HG03039 (cell line): ENCODE measurements at regions not wholly inside any gene's neighbourhood (a gene's known extent, or its start where the extent isn't known, plus 50 kb on each side); places are given as distances from the start of the nearest gene placed in this dataset.
A peak's percentile ranks its signal among the peaks of the same experiment; 100 is the strongest.

ENCODE experiments used
- ATAC-seq: cut with Tn5 transposase; IDR thresholded peaks from one replicate; pipeline ENCODE4 v1.9.1; 2021; ENCODE audit warnings: mild to moderate bottlenecking, moderate library complexity; ENCODE audit not compliant: unreplicated experiment

- no peak for ATAC-seq
Observed at GRCh38 chr18:2258954-2259353, 312.4 kb downstream of the METTL4 start.

DNA sequence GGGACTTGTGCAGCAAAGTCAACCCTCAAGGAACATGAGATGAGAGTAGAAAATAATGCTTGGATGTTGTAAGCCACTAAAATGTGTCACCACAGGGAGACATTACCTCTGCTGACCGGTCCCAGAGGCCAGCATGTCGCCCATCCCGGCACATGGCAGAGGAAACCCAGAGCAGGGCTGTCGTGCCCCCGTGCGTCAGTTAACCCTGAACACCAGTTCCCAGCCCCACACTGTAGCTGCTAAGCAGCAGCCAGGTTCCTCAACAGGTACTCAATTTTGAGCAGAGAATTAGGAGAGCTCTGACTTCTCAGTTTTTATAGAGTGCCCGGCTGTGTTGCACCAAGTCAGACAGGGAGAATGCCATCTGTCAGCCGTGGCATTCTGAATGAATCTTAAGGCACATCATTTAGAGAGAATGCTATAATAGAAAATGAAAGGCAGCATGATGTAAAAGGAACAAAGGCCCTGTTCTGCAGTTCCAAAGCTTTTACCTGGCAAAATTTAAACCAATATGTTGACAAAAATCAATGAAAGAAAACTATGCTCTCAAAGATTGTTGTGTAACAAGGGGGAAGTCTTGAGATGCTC lies 307.9 kb downstream of the METTL4 start:
- ATAC-seq: no peak

GRCh38 chr18:2274613-2275012 lies 296.7 kb downstream of the METTL4 start:
- ATAC-seq: no peak

DNA sequence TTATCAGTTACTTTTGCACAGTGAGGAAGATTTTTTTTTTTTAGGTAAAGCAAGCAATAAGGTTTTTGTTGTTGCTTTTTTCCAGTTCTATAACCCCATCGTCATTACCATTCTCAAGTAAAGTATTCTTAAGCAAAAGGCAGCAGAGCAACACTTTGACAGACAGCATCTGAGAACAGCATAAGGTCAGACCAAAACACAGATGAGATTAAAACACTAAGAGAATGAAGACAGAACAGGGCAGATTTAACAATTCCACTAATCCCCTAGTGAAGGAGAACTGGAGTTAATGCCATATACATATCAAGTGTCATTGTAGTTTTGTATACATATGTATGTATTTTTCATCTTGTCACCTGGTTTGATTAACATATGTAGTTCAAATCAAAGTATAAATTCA lies 290.2 kb downstream of the METTL4 start:
- ATAC-seq: no peak

- ATAC-seq: no peak
Observed at GRCh38 chr18:2281523-2282199, 289.6 kb downstream of the METTL4 start.

DNA sequence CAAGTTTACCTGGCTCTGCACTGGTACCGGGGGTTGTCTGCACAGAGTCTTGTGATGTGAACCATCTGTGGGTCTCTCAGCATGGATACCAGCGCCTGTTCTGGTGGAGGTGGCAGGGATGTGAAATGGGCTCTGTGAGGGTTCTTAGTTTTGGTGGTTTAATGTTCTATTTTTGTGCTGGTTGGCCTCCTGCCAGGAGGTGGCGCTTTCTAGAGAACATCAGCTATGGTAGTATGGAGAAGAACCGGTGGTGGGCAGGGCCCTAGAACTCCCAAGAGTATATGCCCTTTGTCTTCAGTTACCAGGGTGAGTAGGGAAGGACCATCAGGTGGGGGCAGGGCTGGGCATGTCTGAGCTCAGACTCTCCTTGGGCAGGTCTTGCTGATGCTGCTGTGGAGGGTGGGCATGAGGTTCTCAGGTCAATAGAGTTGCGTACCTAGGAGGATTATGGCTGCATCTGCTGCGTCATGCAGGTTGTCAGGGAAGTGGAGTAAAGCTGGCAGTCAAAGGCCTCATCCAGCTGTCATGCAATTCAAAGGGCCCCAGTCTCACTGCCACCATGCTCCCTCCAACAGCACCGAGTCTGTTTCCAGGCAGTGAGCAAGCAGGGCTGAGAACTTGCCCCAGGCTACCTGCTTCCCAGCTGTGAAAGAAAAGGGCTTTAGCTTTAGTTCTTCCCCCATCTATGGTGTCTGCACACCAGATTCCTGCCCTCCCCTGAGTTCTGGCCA lies 278.0 kb downstream of the METTL4 start:
- ATAC-seq: no peak

- ATAC-seq: no peak
Observed at GRCh38 chr18:2301316-2301715, 270.0 kb downstream of the METTL4 start.

DNA sequence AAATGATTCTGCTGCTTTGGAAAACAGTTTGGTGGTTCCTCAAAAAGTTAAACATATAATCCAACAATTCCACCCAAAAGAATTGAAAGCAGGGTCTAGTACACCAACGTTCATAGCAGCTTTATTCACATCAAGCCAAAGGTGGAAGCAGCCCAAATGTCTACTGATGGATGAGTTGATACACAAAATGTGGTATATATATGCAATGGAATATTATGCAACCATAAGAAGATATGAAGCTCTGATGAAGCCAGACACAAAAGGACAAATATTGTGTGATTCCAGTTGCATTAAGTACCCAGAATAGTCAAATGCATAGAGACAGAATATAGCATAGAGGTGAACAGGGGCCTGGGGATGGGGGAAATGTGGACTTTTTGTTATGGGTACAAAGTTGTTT lies 269.3 kb downstream of the METTL4 start:
- no peak for ATAC-seq

DNA sequence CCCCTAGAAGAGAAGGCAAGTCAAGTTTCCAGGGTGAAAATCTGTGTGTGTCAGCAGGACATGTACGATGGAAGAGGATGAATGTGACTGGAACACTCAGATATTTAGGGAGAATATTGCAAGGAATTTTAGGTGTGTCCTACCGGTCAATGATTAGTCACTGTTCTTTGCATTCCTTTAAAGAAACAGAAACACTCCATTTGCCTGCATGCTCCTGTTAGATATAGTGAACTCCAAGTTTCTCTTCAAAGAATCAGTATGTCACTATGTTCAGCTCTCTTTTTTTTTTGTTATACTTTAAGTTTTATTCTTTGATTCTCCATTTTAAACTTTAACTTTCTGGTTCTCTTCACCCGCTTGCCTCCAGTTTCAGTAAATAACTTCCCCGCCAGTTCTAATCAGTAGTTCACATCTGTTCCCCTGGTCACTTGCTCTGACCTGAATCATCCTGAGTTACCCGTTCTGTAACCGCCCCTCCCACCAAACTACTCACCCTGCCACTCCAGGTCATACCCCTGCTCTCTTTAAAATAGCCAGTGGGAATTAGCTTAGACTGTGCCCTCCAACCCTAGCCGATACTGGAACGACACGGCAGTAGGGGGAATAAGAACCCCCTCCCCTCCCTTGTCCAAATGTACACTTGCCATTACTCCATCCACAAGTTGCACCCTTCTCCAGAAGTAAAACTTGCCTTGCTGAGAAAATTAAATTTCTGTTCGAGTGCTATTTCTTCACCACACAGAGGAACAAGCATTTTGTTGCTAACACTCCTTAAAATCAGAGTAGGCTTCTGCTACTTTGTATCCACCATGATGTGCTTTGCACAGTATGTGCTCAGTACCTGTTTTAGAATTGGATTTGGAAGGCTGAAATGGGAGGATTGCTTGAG lies 268.4 kb downstream of the METTL4 start:
- no peak for ATAC-seq

DNA sequence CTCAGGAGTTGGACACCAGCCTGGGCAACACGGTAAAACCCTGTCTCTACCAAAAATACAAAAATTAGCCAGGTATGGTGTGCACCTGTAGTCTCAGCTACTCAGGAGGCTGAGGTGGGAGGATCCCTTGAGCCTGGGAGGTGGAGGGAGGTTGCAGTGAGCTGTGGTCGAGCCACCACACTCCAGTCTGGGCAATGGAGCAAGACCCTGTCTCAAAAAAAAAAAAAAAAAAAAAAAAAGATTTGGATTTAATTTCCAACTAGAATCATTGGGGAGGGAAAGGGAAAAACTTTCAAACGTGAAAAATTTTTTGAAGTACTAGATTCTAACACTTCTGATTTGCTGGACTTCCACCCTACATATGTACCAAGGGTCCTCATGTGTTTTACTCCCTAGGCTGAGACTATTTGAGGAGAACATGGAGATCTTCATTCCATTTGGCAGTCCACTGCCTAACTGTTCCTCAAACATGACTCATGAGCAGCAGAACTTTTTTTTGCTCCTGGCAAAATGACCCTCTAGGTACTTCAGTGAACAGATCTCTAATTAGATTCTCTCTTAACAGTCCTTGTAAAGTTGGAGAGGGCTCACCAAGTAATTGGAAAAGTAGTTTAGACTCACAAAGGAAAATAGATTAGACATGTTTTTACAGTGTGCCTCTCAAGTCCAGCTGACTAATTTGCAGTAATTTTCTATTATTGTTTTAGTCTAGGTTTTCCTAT lies 267.6 kb downstream of the METTL4 start:
- ATAC-seq: no peak

- no peak for ATAC-seq
Observed at GRCh38 chr18:2304378-2305175, 266.7 kb downstream of the METTL4 start.

GRCh38 chr18:2306606-2307005 lies 264.7 kb downstream of the METTL4 start:
- ATAC-seq: no peak

DNA sequence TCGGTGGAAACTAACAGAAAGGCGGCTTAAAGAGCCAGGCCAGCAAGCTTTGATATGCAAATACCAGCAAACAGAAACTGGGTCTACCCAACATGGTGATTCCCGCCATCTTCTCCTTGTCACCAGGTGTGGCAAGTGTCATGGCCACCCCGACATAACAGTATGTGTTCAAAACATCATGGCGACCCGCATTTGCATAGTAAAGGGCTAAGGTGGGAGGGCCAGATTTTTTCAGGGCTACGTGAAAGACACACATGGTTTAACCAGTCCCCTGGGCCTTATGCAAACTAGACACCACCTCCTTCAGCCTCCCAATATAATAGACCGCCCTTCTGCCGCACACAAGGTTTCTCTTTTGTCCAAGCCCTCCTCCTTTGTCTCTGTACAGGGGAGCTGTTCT lies 260.4 kb downstream of the METTL4 start:
- no peak for ATAC-seq

DNA sequence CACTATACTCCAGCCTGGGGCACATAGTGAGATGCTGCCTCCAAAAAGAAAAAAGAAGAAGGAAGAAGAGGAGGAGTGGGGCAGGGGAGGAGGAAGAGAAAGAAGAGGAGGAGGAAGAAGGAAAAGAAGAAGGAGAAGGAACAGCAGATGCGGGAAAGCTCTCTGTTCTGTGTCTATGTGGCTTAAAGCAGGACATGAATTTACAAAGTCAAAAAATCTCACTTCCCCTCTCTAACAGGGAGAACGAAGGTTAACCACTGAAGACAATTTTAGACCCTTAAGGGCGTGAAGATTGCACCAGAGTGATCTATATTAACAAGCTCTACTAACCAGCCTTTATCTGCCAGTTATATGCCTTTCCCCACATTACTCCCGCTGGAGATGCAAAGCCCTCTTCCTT lies 258.9 kb downstream of the METTL4 start:
- peak; percentile 66 for ATAC-seq

DNA sequence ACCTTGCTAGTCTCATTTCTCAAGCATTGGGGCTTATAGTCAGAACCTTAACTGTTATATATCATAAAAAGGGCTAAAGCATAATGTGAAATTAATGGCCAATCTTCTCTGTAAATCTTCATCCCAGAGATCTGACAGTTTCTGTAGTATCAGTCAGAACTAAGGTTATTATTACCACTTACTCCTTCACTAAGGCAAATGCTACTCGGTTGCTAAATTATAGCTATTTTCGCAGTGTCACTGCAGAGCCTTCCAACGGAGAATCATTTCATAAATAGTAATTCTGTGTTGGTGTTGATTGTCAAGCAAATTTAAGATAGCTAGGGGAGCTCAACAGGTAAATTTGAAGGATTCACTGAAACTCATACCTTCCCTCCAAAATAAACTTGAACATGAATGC lies 258.0 kb downstream of the METTL4 start:
- no peak for ATAC-seq

GRCh38 chr18:2316082-2316750 lies 255.1 kb downstream of the METTL4 start:
- no peak for ATAC-seq

GRCh38 chr18:2316751-2317696 lies 254.3 kb downstream of the METTL4 start:
- ATAC-seq: no peak

DNA sequence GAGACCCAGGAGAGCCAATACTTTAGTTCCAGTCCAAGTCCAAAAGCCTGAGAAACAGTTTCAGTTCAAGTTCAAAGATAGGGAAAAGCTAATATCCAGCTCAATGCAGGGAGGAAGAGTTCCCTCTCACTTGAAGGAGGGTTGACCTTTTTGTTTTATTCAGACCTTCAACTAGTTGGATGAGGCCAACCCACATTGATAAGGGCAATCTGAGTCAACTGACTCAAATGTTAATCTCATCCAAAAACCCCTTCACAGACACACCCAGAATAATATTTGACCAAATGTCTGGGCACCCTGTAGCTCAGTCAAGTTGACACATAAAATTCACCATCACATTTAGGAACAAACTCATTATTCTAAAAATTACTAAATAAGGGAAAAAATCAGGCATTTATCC lies 246.8 kb downstream of the METTL4 start:
- no peak for ATAC-seq
